Erythroblast (primary cell): ENCODE measurements at regions not wholly inside any gene's neighbourhood (a gene's known extent, or its start where the extent isn't known, plus 50 kb on each side); places are given as distances from the start of the nearest gene placed in this dataset.

Experiments used
- GATA1 ChIP-seq: IDR thresholded peaks from 2 replicates; pipeline ENCODE4 v1.6.1; 2011; ENCODE audit warnings: low read depth, mild to moderate bottlenecking, control low read depth, low read length, moderate library complexity
- POLR2A ChIP-seq: IDR thresholded peaks from 2 replicates; pipeline ENCODE4 v1.6.1; 2011; ENCODE audit warnings: mild to moderate bottlenecking, low read length

DNA sequence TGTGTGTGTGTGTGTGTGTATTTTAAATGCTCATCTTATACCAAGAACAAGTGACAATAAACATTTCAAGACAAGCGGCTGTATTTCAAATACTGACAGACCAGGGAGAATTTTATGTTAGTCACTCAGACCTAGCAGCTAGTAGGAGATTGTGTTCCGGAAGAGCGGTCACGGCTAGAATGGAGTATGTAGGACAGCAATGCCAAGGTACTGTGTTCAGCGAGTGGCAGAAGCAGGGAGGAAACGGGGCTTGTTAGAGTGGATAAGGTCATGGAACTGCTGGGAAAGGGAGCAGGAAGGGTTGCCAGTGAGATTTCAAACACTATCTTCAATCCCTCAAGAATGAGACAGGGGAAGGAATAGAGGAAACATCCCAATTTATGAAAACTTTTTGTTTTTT lies 260.5 kb upstream of the PITRM1 start:
- TF ChIP-seq POLR2A, result no peak
- no peak for TF ChIP-seq GATA1
